ENCODE measurements at regions not wholly inside any gene's neighbourhood (a gene's known extent, or its start where the extent isn't known, plus 50 kb on each side); places are given as distances from the start of the nearest gene placed in this dataset.
"Not testable (repeated sequence)": the region's sequence is repeated elsewhere in the genome, so short reads cannot be mapped to it uniquely, and the experiment has no call there.

GRCh38 chr13:71183352-71183751 lies 683.7 kb downstream of the DACH1 start:
- H3K4me3 Mint-ChIP-seq (ENCODE audit: low read depth); H3K4me1 Mint-ChIP-seq (ENCODE audit: low read depth); H3K27ac Mint-ChIP-seq; DNase-seq (ENCODE audit: low spot score); H3K9me3 Mint-ChIP-seq; H3K36me3 Mint-ChIP-seq (ENCODE audit: low read depth); intact Hi-C loops (cut with micrococcal nuclease); H3K27me3 Mint-ChIP-seq (ENCODE audit: low read depth): not testable (repeated sequence)

GRCh38 chr13:71171740-71172139 lies 695.3 kb downstream of the DACH1 start:
- Mint-ChIP-seq H3K4me3 (ENCODE audit: low read depth) (no peak overlapping the region), H3K9me3 (peaks cover 11% of the 10 kb centered on the region), H3K27me3 (ENCODE audit: low read depth) (no peaks in the 10 kb centered on the region), H3K4me1 (ENCODE audit: low read depth) (no peaks in the 10 kb centered on the region), H3K36me3 (ENCODE audit: low read depth) (no peaks in the 10 kb centered on the region), H3K27ac (no peak overlapping the region)
- no peak for DNase-seq (ENCODE audit: low spot score)
- intact Hi-C loops (cut with micrococcal nuclease): no loop called here

- H3K4me3 Mint-ChIP-seq (ENCODE audit: low read depth): no peak overlapping the region
- intact Hi-C loops (cut with micrococcal nuclease): loop anchor here (1.0 kb wide), 1 partner anchor 22 kb away; no protein-coding TSS in a partner anchor
- H3K27me3 Mint-ChIP-seq (ENCODE audit: low read depth): no peaks in the 10 kb centered on the region
- H3K27ac Mint-ChIP-seq: no peak overlapping the region
- H3K36me3 Mint-ChIP-seq (ENCODE audit: low read depth): no peaks in the 10 kb centered on the region
- DNase-seq (ENCODE audit: low spot score): no peak
- no peaks in the 10 kb centered on the region for H3K4me1 Mint-ChIP-seq (ENCODE audit: low read depth)
- H3K9me3 Mint-ChIP-seq: no peaks in the 10 kb centered on the region
These were observed 697.8 kb downstream of the DACH1 start for GRCh38 chr13:71169180-71169579.

- no peaks in the 10 kb centered on the region for H3K36me3 Mint-ChIP-seq (ENCODE audit: low read depth)
- no peak overlapping the region for H3K27ac Mint-ChIP-seq
- H3K9me3 Mint-ChIP-seq: peaks cover 5% of the 10 kb centered on the region
- no peak overlapping the region for H3K4me3 Mint-ChIP-seq (ENCODE audit: low read depth)
- H3K27me3 Mint-ChIP-seq (ENCODE audit: low read depth): no peaks in the 10 kb centered on the region
- no peaks in the 10 kb centered on the region for H3K4me1 Mint-ChIP-seq (ENCODE audit: low read depth)
- intact Hi-C loops (cut with micrococcal nuclease): no loop called here
- DNase-seq (ENCODE audit: low spot score): no peak
These were observed 710.5 kb downstream of the DACH1 start for GRCh38 chr13:71156550-71156949.

GRCh38 chr13:71149498-71150363 lies 717.3 kb downstream of the DACH1 start:
- intact Hi-C loops (cut with micrococcal nuclease): no loop called here
- no peak overlapping the region for H3K4me3 Mint-ChIP-seq (ENCODE audit: low read depth)
- H3K27me3 Mint-ChIP-seq (ENCODE audit: low read depth): no peaks in the 10 kb centered on the region
- no peak overlapping the region for H3K27ac Mint-ChIP-seq
- no peaks in the 10 kb centered on the region for H3K9me3 Mint-ChIP-seq
- H3K36me3 Mint-ChIP-seq (ENCODE audit: low read depth): no peaks in the 10 kb centered on the region
- DNase-seq (ENCODE audit: low spot score): no peak
- no peaks in the 10 kb centered on the region for H3K4me1 Mint-ChIP-seq (ENCODE audit: low read depth)

GRCh38 chr13:71149046-71149445 lies 718.0 kb downstream of the DACH1 start:
- Mint-ChIP-seq H3K9me3 (no peaks in the 10 kb centered on the region), H3K36me3 (ENCODE audit: low read depth) (no peaks in the 10 kb centered on the region), H3K27me3 (ENCODE audit: low read depth) (no peaks in the 10 kb centered on the region), H3K4me3 (ENCODE audit: low read depth) (no peak overlapping the region), H3K27ac (no peak overlapping the region), H3K4me1 (ENCODE audit: low read depth) (no peaks in the 10 kb centered on the region)
- intact Hi-C loops (cut with micrococcal nuclease): no loop called here
- no peak for DNase-seq (ENCODE audit: low spot score)

- intact Hi-C loops (cut with micrococcal nuclease): no loop called here
- H3K36me3 Mint-ChIP-seq (ENCODE audit: low read depth): no peaks in the 10 kb centered on the region
- H3K4me1 Mint-ChIP-seq (ENCODE audit: low read depth): no peaks in the 10 kb centered on the region
- no peak overlapping the region for H3K4me3 Mint-ChIP-seq (ENCODE audit: low read depth)
- no peak overlapping the region for H3K27ac Mint-ChIP-seq
- no peaks in the 10 kb centered on the region for H3K27me3 Mint-ChIP-seq (ENCODE audit: low read depth)
- no peaks in the 10 kb centered on the region for H3K9me3 Mint-ChIP-seq
- no peak for DNase-seq (ENCODE audit: low spot score)
These were observed 718.6 kb downstream of the DACH1 start for GRCh38 chr13:71148396-71148795.

GRCh38 chr13:71144883-71145282 lies 722.1 kb downstream of the DACH1 start:
- no peak overlapping the region for H3K4me3 Mint-ChIP-seq (ENCODE audit: low read depth)
- H3K4me1 Mint-ChIP-seq (ENCODE audit: low read depth): no peaks in the 10 kb centered on the region
- H3K36me3 Mint-ChIP-seq (ENCODE audit: low read depth): no peaks in the 10 kb centered on the region
- DNase-seq (ENCODE audit: low spot score): no peak
- H3K27me3 Mint-ChIP-seq (ENCODE audit: low read depth): no peaks in the 10 kb centered on the region
- intact Hi-C loops (cut with micrococcal nuclease): no loop called here
- no peaks in the 10 kb centered on the region for H3K9me3 Mint-ChIP-seq
- no peak overlapping the region for H3K27ac Mint-ChIP-seq

GRCh38 chr13:71137101-71137500 lies 729.9 kb downstream of the DACH1 start:
- Mint-ChIP-seq H3K27ac (no peak overlapping the region), H3K36me3 (ENCODE audit: low read depth) (no peaks in the 10 kb centered on the region), H3K4me3 (ENCODE audit: low read depth) (no peak overlapping the region), H3K4me1 (ENCODE audit: low read depth) (no peaks in the 10 kb centered on the region), H3K27me3 (ENCODE audit: low read depth) (no peaks in the 10 kb centered on the region), H3K9me3 (no peaks in the 10 kb centered on the region)
- DNase-seq (ENCODE audit: low spot score): no peak
- intact Hi-C loops (cut with micrococcal nuclease): no loop called here

- Mint-ChIP-seq H3K4me3 (ENCODE audit: low read depth) (no peak overlapping the region), H3K27me3 (ENCODE audit: low read depth) (no peaks in the 10 kb centered on the region), H3K36me3 (ENCODE audit: low read depth) (no peaks in the 10 kb centered on the region), H3K9me3 (no peaks in the 10 kb centered on the region), H3K4me1 (ENCODE audit: low read depth) (no peaks in the 10 kb centered on the region), H3K27ac (no peak overlapping the region)
- intact Hi-C loops (cut with micrococcal nuclease): no loop called here
- no peak for DNase-seq (ENCODE audit: low spot score)
These were observed 742.8 kb downstream of the DACH1 start for GRCh38 chr13:71124230-71124629.

GRCh38 chr13:71118779-71119364 lies 748.1 kb downstream of the DACH1 start:
- H3K4me3 Mint-ChIP-seq (ENCODE audit: low read depth): no peak overlapping the region
- H3K27ac Mint-ChIP-seq: no peak overlapping the region
- intact Hi-C loops (cut with micrococcal nuclease): no loop called here
- no peaks in the 10 kb centered on the region for H3K36me3 Mint-ChIP-seq (ENCODE audit: low read depth)
- H3K9me3 Mint-ChIP-seq: no peaks in the 10 kb centered on the region
- H3K4me1 Mint-ChIP-seq (ENCODE audit: low read depth): no peaks in the 10 kb centered on the region
- DNase-seq (ENCODE audit: low spot score): no peak
- no peaks in the 10 kb centered on the region for H3K27me3 Mint-ChIP-seq (ENCODE audit: low read depth)

GRCh38 chr13:71117920-71118319 lies 749.1 kb downstream of the DACH1 start:
- Mint-ChIP-seq H3K4me3 (ENCODE audit: low read depth) (no peak overlapping the region), H3K27me3 (ENCODE audit: low read depth) (no peaks in the 10 kb centered on the region), H3K4me1 (ENCODE audit: low read depth) (no peaks in the 10 kb centered on the region), H3K36me3 (ENCODE audit: low read depth) (no peaks in the 10 kb centered on the region), H3K27ac (no peak overlapping the region), H3K9me3 (no peaks in the 10 kb centered on the region)
- intact Hi-C loops (cut with micrococcal nuclease): no loop called here
- DNase-seq (ENCODE audit: low spot score): no peak

GRCh38 chr13:71115301-71115700 lies 751.7 kb downstream of the DACH1 start:
- Mint-ChIP-seq H3K4me3 (ENCODE audit: low read depth) (no peak overlapping the region), H3K36me3 (ENCODE audit: low read depth) (no peaks in the 10 kb centered on the region), H3K27ac (no peak overlapping the region), H3K27me3 (ENCODE audit: low read depth) (no peaks in the 10 kb centered on the region), H3K9me3 (no peaks in the 10 kb centered on the region), H3K4me1 (ENCODE audit: low read depth) (no peaks in the 10 kb centered on the region)
- intact Hi-C loops (cut with micrococcal nuclease): no loop called here
- no peak for DNase-seq (ENCODE audit: low spot score)

Data from activated T-helper 2 cell treated with anti-CD3 and anti-CD28 coated beads, Interferon-gamma antibody, Interleukin-2, Interleukin-4, amounts not matched to agents 10 μg/mL and 5 μg/mL and 100 μg/mL, durations not matched to agents 14 hours and 24 hours and 36 hours (primary cell).